H9 (cell line): ENCODE measurements at regions not wholly inside any gene's neighbourhood (a gene's known extent, or its start where the extent isn't known, plus 50 kb on each side); places are given as distances from the start of the nearest gene placed in this dataset.

Experiments used
- DNase-seq: peaks from one replicate; pipeline ENCODE4 v3.0.0-alpha.2; 2017
- H2AFZ ChIP-seq: one replicate; pipeline ENCODE4 v1.6.1; 2013; ENCODE audit warnings: mild to moderate bottlenecking, low read length, control low read depth, moderate library complexity
- H2AK5ac ChIP-seq: 2 replicates; pipeline ENCODE4 v1.6.1; 2013; ENCODE audit warnings: low read length, control low read depth, mixed read lengths; ENCODE audit not compliant: insufficient read length
- H2BK120ac ChIP-seq: one replicate; pipeline ENCODE4 v1.6.1; 2013; ENCODE audit warnings: low read depth, mild to moderate bottlenecking, low read length, control low read depth, inconsistent platforms; ENCODE audit not compliant: poor library complexity, severe bottlenecking
- H2BK12ac ChIP-seq: 2 replicates; pipeline ENCODE4 v1.6.1; 2013; ENCODE audit warnings: low read length, control low read depth, mixed read lengths, low read depth; ENCODE audit not compliant: insufficient read length
- H2BK15ac ChIP-seq: 2 replicates; pipeline ENCODE4 v1.6.1; 2013; ENCODE audit warnings: low read depth, low read length, control low read depth
- H2BK20ac ChIP-seq: one replicate; pipeline ENCODE4 v1.6.1; 2013; ENCODE audit warnings: low read depth, mild to moderate bottlenecking, low read length, control low read depth, inconsistent platforms; ENCODE audit not compliant: poor library complexity, severe bottlenecking
- H2BK5ac ChIP-seq: 2 replicates; pipeline ENCODE4 v1.6.1; 2013; ENCODE audit warnings: low read length, control low read depth, mixed read lengths; ENCODE audit not compliant: insufficient read length
- H3K14ac ChIP-seq: 2 replicates; pipeline ENCODE4 v1.6.1; 2013; ENCODE audit warnings: low read length, control low read depth; ENCODE audit not compliant: insufficient read depth
- H3K18ac ChIP-seq: 2 replicates; pipeline ENCODE4 v1.6.1; 2013; ENCODE audit warnings: low read depth, mild to moderate bottlenecking, mixed read lengths, low read length, control low read depth; ENCODE audit not compliant: insufficient read length
- H3K23ac ChIP-seq: 2 replicates; pipeline ENCODE4 v1.6.1; 2013; ENCODE audit warnings: low read length, control low read depth, mixed read lengths, low read depth; ENCODE audit not compliant: insufficient read length
- H3K23me2 ChIP-seq: 2 replicates; pipeline ENCODE4 v1.6.1; 2013; ENCODE audit warnings: low read depth, mild to moderate bottlenecking, mixed read lengths, low read length, control low read depth; ENCODE audit not compliant: insufficient read length, poor library complexity, severe bottlenecking
- H3K27ac ChIP-seq: 2 replicates; pipeline ENCODE4 v1.5.1; 2013; ENCODE audit warnings: low read length, control low read depth, mixed read lengths, low read depth; ENCODE audit not compliant: insufficient read length
- H3K27me3 ChIP-seq: 2 replicates; pipeline ENCODE4 v1.6.1; 2013; ENCODE audit warnings: low read length, control low read depth, inconsistent platforms; ENCODE audit not compliant: insufficient read depth
- H3K4ac ChIP-seq: 2 replicates; pipeline ENCODE4 v1.6.1; 2013; ENCODE audit warnings: low read depth, mild to moderate bottlenecking, control low read depth, inconsistent platforms, low read length, moderate library complexity
- H3K4me1 ChIP-seq: 2 replicates; pipeline ENCODE4 v1.6.1; 2013; ENCODE audit warnings: low read length, control low read depth, inconsistent platforms; ENCODE audit not compliant: insufficient read depth
- H3K4me2 ChIP-seq: 2 replicates; pipeline ENCODE4 v1.6.1; 2013; ENCODE audit warnings: low read length, control low read depth, mixed read lengths; ENCODE audit not compliant: insufficient read length, insufficient read depth
- H3K56ac ChIP-seq: 2 replicates; pipeline ENCODE4 v1.6.1; 2013; ENCODE audit warnings: low read depth, mild to moderate bottlenecking, mixed read lengths, low read length, control low read depth; ENCODE audit not compliant: insufficient read length
- H3K79me1 ChIP-seq: 2 replicates; pipeline ENCODE4 v1.6.1; 2013; ENCODE audit warnings: low read depth, mild to moderate bottlenecking, moderate library complexity, low read length, control low read depth, inconsistent platforms; ENCODE audit not compliant: insufficient read depth, poor library complexity, severe bottlenecking
- H3K79me2 ChIP-seq: 2 replicates; pipeline ENCODE4 v1.6.1; 2013; ENCODE audit warnings: low read length, control low read depth, inconsistent platforms; ENCODE audit not compliant: insufficient read depth
- H3K9ac ChIP-seq: 2 replicates; pipeline ENCODE4 v1.6.1; 2013; ENCODE audit warnings: low read length, control low read depth, mixed read lengths; ENCODE audit not compliant: insufficient read length; ENCODE audit errors: extremely low read depth
- H3K9me3 ChIP-seq: one replicate; pipeline ENCODE4 v1.6.1; 2013; ENCODE audit warnings: low read depth, low read length, inconsistent platforms; ENCODE audit not compliant: control insufficient read depth
- H3T11ph ChIP-seq: one replicate; pipeline ENCODE4 v1.6.1; 2013; ENCODE audit warnings: mild to moderate bottlenecking, low read length, control low read depth, inconsistent platforms
- H4K20me1 ChIP-seq: one replicate; pipeline ENCODE4 v1.6.1; 2013; ENCODE audit not compliant: control insufficient read depth, insufficient read length, insufficient read depth
- H4K5ac ChIP-seq: 2 replicates; pipeline ENCODE4 v1.6.1; 2013; ENCODE audit warnings: low read depth, mild to moderate bottlenecking, mixed read lengths, low read length, control low read depth; ENCODE audit not compliant: insufficient read length
- H4K8ac ChIP-seq: replicated peaks from 2 replicates; pipeline ENCODE4 v1.6.1; 2013; ENCODE audit warnings: low read length, control low read depth, mixed read lengths, low read depth; ENCODE audit not compliant: insufficient read length
- H4K91ac ChIP-seq: 2 replicates; pipeline ENCODE4 v1.6.1; 2013; ENCODE audit warnings: low read depth, mild to moderate bottlenecking, moderate library complexity, mixed read lengths, low read length, control low read depth; ENCODE audit not compliant: insufficient read length
- H3K27ac Mint-ChIP-seq, 3 experiments: 2 replicates in 2 of 3; 3 replicates in 1 of 3; pipeline ENCODE4 v1.8.0; 2020 to 2021; ENCODE audit warnings: mixed read lengths in 3 of 3, mild to moderate bottlenecking in 1 of 3, moderate library complexity in 1 of 3
- H3K27me3 Mint-ChIP-seq: 2 replicates; pipeline ENCODE4 v1.8.0; 2021; ENCODE audit warnings: low read depth, mild to moderate bottlenecking, moderate library complexity, mixed read lengths
- H3K36me3 Mint-ChIP-seq, 3 experiments: 2 replicates in 2 of 3; 3 replicates in 1 of 3; pipeline ENCODE4 v1.8.0; 2020 to 2021; ENCODE audit warnings: low read depth in 3 of 3, mixed read lengths in 3 of 3; ENCODE audit not compliant: insufficient read depth in 1 of 3
- H3K4me1 Mint-ChIP-seq, 2 experiments: 2 replicates each; pipeline ENCODE4 v1.8.0; 2020; ENCODE audit warnings: mixed read lengths in 2 of 2
- H3K4me3 Mint-ChIP-seq, 2 experiments: 2 replicates in 1 of 2; 3 replicates in 1 of 2; pipeline ENCODE4 v1.8.0; 2020 to 2021; ENCODE audit warnings: mild to moderate bottlenecking in 2 of 2, mixed read lengths in 2 of 2, moderate library complexity in 1 of 2
- H3K9me3 Mint-ChIP-seq, 2 experiments: 2 replicates in 1 of 2; 3 replicates in 1 of 2; pipeline ENCODE4 v1.8.0; 2020; ENCODE audit warnings: mild to moderate bottlenecking in 2 of 2, mixed read lengths in 2 of 2, moderate library complexity in 1 of 2
- WGBS: extraction: QIAGEN DNeasy Blood & Tissue Kit; methylation state at CpG from one replicate; pipeline ENCODE4 v1.1.7; 2013; ENCODE audit warnings: missing lambda C conversion rate, low lambda C conversion rate, mixed read lengths; ENCODE audit not compliant: insufficient read length; ENCODE audit errors: extremely low coverage; 5-methylcytosine and 5-hydroxymethylcytosine counted together
- TF ChIP-seq, protein P1 (sequence below): fragments of 200-600 bp; sonication (generic); conservative IDR thresholded peaks from 3 replicates; pipeline ENCODE4 v1.8.0; 2021; ENCODE audit warnings: antibody characterized with exemption, mild to moderate bottlenecking

GRCh38 chr19:31832176-31832548, 482.9 kb upstream of the TSHZ3 start:
- Histone ChIP-seq H4K91ac (no peak overlapping the region), H2AFZ (no peak overlapping the region), H2BK12ac (no peak overlapping the region), H3K9ac (no peak overlapping the region), H2AK5ac (no peak overlapping the region), H3K18ac (no peak overlapping the region), H3K27ac (no peak overlapping the region), H3T11ph (no peak overlapping the region), H4K5ac (no peak overlapping the region), H4K20me1 (no peaks in the 10 kb centered on the region), H2BK5ac (no peak overlapping the region), H3K23ac (no peak overlapping the region), H2BK20ac (no peak overlapping the region), H2BK15ac (no peak overlapping the region), H3K79me1 (no peaks in the 10 kb centered on the region), H3K27me3 (no peaks in the 10 kb centered on the region), H2BK120ac (no peak overlapping the region), H3K56ac (no peak overlapping the region), H4K8ac (no peak overlapping the region), H3K9me3 (no peaks in the 10 kb centered on the region), H3K79me2 (no peaks in the 10 kb centered on the region), H3K4me2 (no peak overlapping the region), H3K23me2 (no peaks in the 10 kb centered on the region), H3K4ac (no peak overlapping the region), H3K14ac (no peak overlapping the region; the same call in 1 of the 2 replicates), H3K4me1 (no peaks in the 10 kb centered on the region)
- WGBS, result no CpG with 5 or more reads among the region's 5 CpGs
- TF ChIP-seq, protein P1, sequence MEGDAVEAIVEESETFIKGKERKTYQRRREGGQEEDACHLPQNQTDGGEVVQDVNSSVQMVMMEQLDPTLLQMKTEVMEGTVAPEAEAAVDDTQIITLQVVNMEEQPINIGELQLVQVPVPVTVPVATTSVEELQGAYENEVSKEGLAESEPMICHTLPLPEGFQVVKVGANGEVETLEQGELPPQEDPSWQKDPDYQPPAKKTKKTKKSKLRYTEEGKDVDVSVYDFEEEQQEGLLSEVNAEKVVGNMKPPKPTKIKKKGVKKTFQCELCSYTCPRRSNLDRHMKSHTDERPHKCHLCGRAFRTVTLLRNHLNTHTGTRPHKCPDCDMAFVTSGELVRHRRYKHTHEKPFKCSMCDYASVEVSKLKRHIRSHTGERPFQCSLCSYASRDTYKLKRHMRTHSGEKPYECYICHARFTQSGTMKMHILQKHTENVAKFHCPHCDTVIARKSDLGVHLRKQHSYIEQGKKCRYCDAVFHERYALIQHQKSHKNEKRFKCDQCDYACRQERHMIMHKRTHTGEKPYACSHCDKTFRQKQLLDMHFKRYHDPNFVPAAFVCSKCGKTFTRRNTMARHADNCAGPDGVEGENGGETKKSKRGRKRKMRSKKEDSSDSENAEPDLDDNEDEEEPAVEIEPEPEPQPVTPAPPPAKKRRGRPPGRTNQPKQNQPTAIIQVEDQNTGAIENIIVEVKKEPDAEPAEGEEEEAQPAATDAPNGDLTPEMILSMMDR, result no peak
- Mint-ChIP-seq H3K4me1 (peaks cover 2 to 3% of the 10 kb centered on the region in 2 experiments; a peak in 1 of 4 replicates), H3K27me3 (no peaks in the 10 kb centered on the region; the same call in 1 of the 2 replicates), H3K4me3 (no peak overlapping the region), H3K27ac (no peak overlapping the region), H3K36me3 (peaks cover 0 to 12% (median 3%) of the 10 kb centered on the region in 3 experiments; a peak in 4 of 7 replicates), H3K9me3 (peaks cover 15 to 29% of the 10 kb centered on the region in 2 experiments; a peak in 4 of 5 replicates)
- DNase-seq, result no peak
